ENCODE measurements at regions not wholly inside any gene's neighbourhood (a gene's known extent, or its start where the extent isn't known, plus 50 kb on each side); places are given as distances from the start of the nearest gene placed in this dataset.

- peak; percentile 32 to 43 for DNase-seq (ENCODE audit: extremely low read depth in 1 of 2, low read depth in 1 of 2)
Observed at GRCh38 chr16:79770244-79771064, 169.9 kb upstream of the MAF start.

DNA sequence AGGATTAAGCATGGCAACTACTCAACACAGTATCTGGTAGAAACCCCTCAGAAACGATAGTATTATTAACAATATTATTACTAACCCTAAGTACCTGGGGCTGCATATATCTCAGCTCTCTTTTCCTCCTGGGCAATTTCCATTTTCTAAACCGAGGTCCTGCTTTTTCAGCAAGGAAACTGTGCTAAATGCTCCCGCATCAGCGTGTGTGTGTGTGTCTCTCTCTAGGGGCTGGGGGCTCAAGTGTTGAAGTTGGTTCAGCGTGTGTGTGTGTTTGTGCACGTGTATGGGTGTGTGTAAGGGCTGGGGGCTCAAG, 169.3 kb upstream of the MAF start:
- DNase-seq (ENCODE audit: extremely low read depth in 1 of 2, low read depth in 1 of 2): no peak

- DNase-seq (ENCODE audit: extremely low read depth in 1 of 2, low read depth in 1 of 2): no peak
Observed at GRCh38 chr16:79769270-79769927, 168.9 kb upstream of the MAF start.

DNA sequence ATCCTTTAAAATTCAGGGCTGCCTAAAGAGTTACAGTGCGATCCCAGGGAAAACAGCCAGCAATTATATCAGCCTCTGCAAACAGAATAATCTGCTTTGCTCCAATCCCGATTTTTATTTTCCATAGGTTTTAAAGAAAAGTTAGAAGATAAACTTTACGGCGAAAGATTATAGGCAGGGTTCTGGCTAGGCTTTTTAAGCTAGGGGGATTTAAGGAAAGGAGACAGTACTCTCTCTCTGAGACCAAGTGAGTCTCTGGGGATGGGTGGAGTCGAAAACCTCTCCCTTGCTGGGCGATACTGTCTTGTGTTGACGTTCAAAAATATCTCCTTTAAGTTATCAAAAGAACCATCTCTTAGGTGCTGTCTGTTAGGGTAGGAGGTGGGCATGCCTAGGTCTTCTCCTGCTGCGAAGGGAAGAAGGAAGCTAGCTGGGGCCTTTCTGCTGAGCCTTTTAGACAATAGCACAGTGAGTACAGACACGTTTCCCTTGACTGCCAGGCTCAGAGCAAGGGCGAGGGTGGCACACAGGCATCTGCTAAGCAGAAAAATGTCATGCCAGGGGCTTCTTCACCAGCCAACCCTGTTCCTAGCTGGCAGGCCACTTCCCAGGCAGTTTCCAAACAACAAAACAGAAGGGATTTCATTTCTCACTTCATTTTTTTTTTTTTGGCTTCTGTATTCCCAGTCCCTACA, 167.9 kb upstream of the MAF start:
- DNase-seq (ENCODE audit: extremely low read depth in 1 of 2, low read depth in 1 of 2): no peak

DNA sequence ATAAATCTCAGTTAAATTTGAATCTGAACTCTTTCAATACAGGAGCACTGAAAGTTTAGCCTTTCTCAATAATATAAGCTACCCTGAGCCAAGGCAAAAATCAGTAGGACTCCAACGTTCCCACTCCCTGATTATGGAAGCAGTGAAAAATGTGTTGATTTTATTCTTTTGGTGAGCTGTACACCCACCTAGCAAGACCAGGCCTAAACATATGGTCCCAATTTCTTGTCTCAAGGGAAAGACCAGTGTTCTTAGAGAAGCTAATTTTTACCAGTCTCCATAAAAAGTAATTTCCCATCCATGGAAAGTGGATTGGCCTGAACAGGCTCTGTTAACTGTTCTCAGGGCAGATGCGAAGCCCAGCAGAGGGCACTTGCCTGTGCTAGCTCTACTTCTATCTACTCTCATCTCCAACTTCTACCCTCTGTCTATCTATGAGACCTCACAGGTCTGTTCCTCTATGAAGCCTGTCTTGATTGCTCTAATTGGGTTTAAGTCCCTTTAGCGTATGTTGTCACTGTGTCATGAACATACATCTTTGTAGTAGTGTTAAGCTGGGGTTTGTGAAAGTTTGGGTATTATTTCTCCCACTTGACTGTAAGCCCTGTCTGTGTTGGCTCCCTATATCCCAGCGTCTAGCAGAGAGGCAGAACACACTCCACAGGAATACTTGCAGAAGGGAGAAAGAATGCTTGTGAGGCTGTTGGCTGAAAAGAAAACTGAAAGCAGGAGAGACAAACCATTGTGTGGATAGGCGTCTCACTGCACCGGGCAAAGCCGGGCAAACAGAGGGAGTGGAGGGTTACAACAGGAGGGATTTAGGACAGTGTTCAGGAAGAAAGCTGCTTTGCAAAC, 167.1 kb upstream of the MAF start:
- DNase-seq (ENCODE audit: extremely low read depth in 1 of 2, low read depth in 1 of 2): no peak

DNA sequence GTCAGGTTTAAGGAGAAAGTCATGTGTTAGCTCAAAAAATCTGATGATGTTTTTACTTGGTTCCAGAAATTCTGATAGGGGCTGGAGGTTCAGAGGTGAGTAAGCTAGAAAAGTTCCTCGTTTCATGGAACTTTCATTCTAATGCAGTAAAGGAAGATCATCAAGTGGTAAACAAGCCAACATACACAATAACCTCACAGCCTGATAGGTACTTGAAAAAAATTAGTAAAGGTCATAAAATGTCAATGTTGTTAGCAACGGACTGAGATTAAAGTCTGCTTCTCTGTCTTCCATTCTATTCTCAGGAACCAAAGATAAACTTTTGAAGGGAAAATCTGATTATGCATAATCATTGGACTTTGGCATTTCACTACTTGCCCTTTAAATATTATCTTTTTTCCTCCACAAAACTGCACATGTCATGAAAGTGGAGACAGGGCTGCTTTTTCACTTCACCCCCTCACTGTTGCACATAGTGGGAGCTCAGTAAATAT, 165.4 kb upstream of the MAF start:
- no peak for DNase-seq (ENCODE audit: extremely low read depth in 1 of 2, low read depth in 1 of 2)

DNA sequence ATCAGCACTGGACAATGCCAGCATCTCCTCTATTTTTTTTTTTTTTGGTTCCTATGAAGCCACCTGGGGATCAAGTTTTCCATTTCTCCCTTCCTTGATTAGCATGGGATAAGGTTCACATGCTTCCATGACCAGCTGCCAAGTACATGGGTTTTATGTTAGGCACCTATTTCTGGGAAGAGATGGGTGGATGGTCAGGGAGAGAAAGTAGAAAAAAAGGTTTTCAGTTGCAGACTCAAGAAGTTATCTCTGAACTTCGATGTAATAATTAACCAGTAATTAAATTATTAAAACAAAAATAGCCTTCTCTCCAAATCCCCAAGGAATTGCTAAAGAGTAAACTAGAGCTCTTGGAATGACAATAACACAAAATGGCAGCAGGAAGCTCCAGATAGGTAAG, 164.9 kb upstream of the MAF start:
- no peak for DNase-seq (ENCODE audit: extremely low read depth in 1 of 2, low read depth in 1 of 2)

- DNase-seq (ENCODE audit: extremely low read depth in 1 of 2, low read depth in 1 of 2): no peak
Observed at GRCh38 chr16:79764415-79765110, 164.0 kb upstream of the MAF start.

DNA sequence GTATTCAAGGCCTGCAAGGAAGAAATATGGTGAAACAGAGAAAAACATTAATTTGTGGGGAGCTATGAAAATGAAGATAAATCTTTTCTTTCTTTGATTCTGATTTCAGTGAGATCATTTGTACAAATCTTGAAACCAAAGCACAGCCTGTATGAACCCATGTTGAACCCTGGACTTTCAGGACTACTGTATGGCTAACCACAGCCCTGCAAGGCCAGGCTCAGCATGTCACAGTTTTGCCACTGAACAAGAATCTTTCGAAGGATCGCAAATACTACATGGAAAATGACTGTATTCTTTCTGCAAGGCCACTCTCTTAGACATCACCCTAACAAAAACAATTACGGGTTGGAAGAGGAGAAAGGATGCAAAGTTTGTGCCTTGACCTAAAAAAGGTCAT, 161.7 kb upstream of the MAF start:
- DNase-seq (ENCODE audit: extremely low read depth in 1 of 2, low read depth in 1 of 2): no peak

DNA sequence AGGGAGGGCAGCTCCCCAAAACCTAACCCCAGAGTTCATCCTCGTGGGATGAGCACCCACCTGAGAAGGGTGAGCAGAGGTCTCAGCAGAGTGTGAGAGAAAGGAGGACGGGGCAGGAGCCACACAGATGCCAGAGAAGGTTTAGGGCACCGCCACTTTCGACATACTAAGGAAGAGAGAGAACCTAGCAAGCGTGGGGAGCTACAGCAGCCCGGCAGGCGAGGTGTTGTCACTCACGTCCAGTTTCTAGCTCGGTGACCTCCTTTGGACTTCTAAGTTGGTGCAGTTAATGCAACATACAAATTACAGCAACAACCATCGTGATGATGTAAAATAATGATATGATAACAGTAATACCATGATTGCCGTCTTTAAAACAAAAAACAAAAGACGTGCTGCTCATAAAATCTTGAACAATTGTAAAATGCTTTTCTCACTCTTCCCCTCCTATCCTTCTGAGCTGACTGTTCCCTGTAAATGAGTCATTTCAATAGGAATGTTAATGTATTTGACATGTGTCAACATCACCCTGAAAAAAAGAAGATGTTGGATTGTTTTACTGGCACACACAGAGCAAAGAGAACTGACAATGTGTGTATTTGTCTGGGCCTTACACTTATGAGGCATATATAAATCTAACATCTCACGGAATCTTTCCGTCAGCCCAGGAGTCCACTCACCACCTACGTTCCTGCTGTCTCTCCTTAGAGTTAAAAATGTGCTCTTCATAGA, 158.2 kb upstream of the MAF start:
- DNase-seq (ENCODE audit: extremely low read depth in 1 of 2, low read depth in 1 of 2): no peak

DNA sequence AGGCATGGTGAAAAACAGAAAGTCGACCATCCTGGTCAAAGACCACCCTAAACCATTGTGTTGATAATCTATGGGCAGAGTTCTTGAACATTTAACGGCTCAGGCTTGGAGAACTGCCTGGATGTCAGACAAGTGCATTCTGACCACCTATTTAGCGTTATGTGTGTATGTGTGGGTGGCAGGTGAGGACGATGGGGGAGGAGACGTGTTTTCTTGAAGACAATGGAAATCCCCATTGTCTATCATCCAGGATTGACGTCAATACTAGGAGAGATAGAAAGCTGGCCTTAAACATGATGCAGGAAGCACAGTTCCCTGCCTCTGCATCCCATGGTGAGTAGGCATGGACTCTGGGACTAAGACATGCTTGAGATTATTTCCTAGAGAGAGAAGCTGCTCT, 157.4 kb upstream of the MAF start:
- no peak for DNase-seq (ENCODE audit: extremely low read depth in 1 of 2, low read depth in 1 of 2)

- no peak for DNase-seq (ENCODE audit: extremely low read depth in 1 of 2, low read depth in 1 of 2)
Observed at GRCh38 chr16:79757163-79757562, 156.6 kb upstream of the MAF start.

DNA sequence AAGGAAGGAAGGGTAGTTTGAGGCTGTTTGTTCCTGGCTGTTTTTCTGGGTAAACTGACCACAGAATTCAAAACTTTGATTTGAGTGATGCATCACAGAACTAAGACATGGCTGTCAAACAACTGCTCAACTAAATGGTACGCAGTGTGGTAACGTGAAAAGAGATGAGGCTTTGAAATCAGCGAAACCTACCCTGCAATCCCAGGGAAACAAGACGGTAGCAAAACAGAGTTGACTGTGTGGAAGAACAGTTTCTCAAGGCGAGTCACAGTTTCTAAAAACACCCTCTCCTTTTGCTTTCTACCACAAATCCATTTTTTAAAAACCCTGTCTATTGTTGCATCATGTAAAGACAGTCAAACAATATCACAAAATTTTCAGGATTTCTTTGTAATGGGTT, 156.0 kb upstream of the MAF start:
- DNase-seq (ENCODE audit: extremely low read depth in 1 of 2, low read depth in 1 of 2): no peak

DNA sequence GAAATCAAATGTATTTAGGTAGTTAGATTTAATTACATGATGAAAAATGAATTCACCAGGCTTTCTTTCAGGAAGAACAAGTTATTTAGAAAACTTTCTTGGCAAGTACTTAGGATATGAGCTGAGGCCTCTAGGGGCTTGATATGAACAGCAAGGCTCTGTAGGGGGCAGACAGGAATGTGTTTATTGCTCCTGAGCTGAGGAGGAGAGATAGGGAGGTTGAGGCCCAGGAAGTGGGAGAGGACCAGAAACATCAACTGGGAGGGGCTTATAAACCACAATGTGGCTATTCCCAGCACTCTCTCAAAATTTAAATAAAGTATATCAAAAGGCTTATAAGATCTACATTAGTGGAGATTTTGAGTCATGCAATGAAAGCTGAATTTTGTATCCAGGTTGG, 154.0 kb upstream of the MAF start:
- no peak for DNase-seq (ENCODE audit: extremely low read depth in 1 of 2, low read depth in 1 of 2)

DNA sequence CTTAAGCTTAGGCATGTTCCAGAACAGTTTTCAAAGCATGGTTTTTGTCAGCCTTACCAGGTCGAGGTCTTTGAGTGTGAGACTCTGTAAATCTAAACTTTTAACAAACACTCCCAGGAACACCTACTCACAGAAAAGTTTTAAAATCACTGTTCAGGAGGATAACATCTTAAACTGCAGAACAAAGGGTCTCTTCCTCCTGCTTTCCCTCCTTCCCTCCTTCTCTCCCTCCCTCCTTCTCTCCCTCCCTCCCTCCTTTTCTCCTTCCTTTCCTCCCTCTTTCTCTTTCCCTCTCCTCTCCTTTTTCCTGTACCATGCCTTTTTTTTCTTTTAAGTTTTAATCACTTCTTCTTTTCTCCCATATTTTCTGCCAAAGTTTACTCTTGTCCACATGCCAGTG, 153.5 kb upstream of the MAF start:
- DNase-seq (ENCODE audit: extremely low read depth in 1 of 2, low read depth in 1 of 2): no peak

DNA sequence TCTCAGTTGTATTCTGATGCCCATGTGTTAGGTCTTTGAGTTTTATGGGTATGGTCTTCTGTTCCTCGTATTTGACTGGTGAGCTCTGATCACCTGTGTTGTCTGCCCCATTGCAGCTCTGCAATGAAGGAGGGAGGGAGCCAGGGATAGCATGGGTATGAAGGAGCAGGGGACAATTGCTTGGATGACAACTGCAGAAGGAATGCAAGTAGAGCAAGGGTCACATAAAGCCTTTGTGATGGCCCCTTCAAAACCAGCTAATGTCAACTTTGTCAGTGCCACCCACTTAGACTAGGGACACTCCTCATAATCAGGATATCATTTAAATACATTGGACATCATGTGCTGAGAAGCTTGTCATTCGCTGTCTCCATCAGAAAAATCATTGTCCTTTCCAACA, 152.7 kb upstream of the MAF start:
- no peak for DNase-seq (ENCODE audit: extremely low read depth in 1 of 2, low read depth in 1 of 2)

DNA sequence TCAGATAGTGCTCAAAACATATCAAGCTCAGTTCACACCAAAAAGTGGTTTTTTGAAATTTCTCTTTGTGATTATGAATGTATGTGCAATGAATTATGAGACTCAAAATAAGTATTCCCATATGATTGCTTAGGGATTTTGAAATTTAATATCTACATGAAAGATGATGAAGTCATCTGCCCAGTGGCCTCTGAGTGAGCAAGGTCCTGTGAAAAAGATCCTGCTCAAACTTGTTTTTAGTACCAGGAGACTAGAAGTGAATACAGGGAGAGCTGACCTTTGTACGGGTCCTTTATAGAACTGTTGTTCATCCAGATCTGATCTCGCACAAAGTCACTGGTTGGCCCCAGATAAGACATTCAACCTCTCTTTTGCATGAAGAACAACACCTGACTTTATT, 151.9 kb upstream of the MAF start:
- DNase-seq (ENCODE audit: extremely low read depth in 1 of 2, low read depth in 1 of 2): no peak

DNA sequence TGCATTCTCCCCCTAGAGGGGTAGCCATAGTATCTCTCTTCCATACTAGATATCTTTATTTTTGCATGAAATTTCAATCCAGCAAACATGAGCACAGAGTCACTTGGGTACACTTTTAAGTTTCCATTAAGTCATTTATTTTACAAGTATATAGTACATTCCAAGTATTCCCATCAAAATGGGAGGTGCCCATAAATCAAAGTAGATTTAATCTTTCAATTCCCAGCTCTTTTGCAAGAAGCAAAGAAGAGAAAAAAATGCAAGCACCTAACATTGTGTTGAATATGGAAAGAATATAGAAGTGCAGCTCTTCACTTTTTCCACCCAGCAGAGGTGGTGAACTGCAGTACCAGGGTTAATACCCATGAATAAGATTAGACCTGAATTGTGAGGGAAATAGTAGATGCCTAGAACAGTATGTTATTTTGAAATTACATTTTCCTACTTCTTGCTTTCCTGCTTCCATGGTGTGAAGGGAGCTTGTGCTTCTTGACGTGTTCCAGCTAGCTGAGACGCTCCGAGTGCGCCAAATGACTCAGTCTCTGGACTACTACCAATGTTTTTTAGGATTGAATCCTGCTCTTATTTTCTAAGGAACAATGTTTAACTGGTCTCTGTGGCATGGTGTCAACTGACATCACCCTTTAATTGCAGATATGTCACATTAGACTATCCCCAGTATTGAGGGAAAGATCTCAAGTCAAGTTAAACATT, 151.1 kb upstream of the MAF start:
- no peak for DNase-seq (ENCODE audit: extremely low read depth in 1 of 2, low read depth in 1 of 2)

- DNase-seq (ENCODE audit: extremely low read depth in 1 of 2, low read depth in 1 of 2): no peak
Observed at GRCh38 chr16:79750311-79750710, 149.8 kb upstream of the MAF start.

Measured in stimulated activated CD8-positive, alpha-beta memory T cell treated with anti-CD3 and anti-CD28 coated beads, Interleukin-7, amount 100 ng/mL, for 48 hours (primary cell).